NCI-H1436 treated with DMSO at 0.1 percent for 48 hours (cell line): ENCODE measurements at regions not wholly inside any gene's neighbourhood (a gene's known extent, or its start where the extent isn't known, plus 50 kb on each side); places are given as distances from the start of the nearest gene placed in this dataset.

Experiments
- DNase-seq: peaks from one replicate; lab custom pipeline; 2025; lab: John Stamatoyannopoulos, UW

- no peak for DNase-seq
Observed at GRCh38 chr2:198498516-198498915, 694.1 kb downstream of the PLCL1 start.

- DNase-seq, result no peak
Observed at GRCh38 chr2:198498048-198498447, 693.7 kb downstream of the PLCL1 start.

- DNase-seq, result no peak
Observed at GRCh38 chr2:198494931-198495330, 690.5 kb downstream of the PLCL1 start.

GRCh38 chr2:198490748-198491147 lies 686.4 kb downstream of the PLCL1 start:
- DNase-seq, result no peak

- DNase-seq, result no peak
Observed at GRCh38 chr2:198488964-198489363, 684.6 kb downstream of the PLCL1 start.

GRCh38 chr2:198483051-198483450 lies 678.7 kb downstream of the PLCL1 start:
- no peak for DNase-seq

GRCh38 chr2:198479065-198479464 lies 674.7 kb downstream of the PLCL1 start:
- no peak for DNase-seq

GRCh38 chr2:198478361-198478760 lies 674.0 kb downstream of the PLCL1 start:
- no peak for DNase-seq

- DNase-seq, result no peak
Observed at GRCh38 chr2:198476007-198476406, 671.6 kb downstream of the PLCL1 start.

GRCh38 chr2:198471291-198471690 lies 666.9 kb downstream of the PLCL1 start:
- DNase-seq, result no peak

GRCh38 chr2:198468136-198468535 lies 663.7 kb downstream of the PLCL1 start:
- no peak for DNase-seq

GRCh38 chr2:198465970-198466369 lies 661.6 kb downstream of the PLCL1 start:
- DNase-seq, result no peak

GRCh38 chr2:198456418-198456817 lies 652.0 kb downstream of the PLCL1 start:
- DNase-seq, result no peak

GRCh38 chr2:198453866-198454265 lies 649.5 kb downstream of the PLCL1 start:
- DNase-seq, result no peak

- no peak for DNase-seq
Observed at GRCh38 chr2:198452327-198452726, 647.9 kb downstream of the PLCL1 start.

- DNase-seq, result no peak
Observed at GRCh38 chr2:198448789-198449188, 644.4 kb downstream of the PLCL1 start.

GRCh38 chr2:198444800-198445287 lies 640.5 kb downstream of the PLCL1 start:
- no peak for DNase-seq

- no peak for DNase-seq
Observed at GRCh38 chr2:198441901-198442300, 637.5 kb downstream of the PLCL1 start.

GRCh38 chr2:198441246-198441645 lies 636.9 kb downstream of the PLCL1 start:
- DNase-seq, result no peak

- DNase-seq, result no peak
Observed at GRCh38 chr2:198440833-198441232, 636.4 kb downstream of the PLCL1 start.

GRCh38 chr2:198438331-198438730 lies 633.9 kb downstream of the PLCL1 start:
- DNase-seq, result no peak

GRCh38 chr2:198424112-198424511 lies 619.7 kb downstream of the PLCL1 start:
- no peak for DNase-seq

GRCh38 chr2:198417836-198418235 lies 613.4 kb downstream of the PLCL1 start:
- no peak for DNase-seq

- DNase-seq, result no peak
Observed at GRCh38 chr2:198414976-198415375, 610.6 kb downstream of the PLCL1 start.

GRCh38 chr2:198411936-198412335 lies 607.5 kb downstream of the PLCL1 start:
- DNase-seq, result no peak
